NCI-H1105 (cell line): ENCODE measurements at regions not wholly inside any gene's neighbourhood (a gene's known extent, or its start where the extent isn't known, plus 50 kb on each side); places are given as distances from the start of the nearest gene placed in this dataset.

ENCODE experiments used
- DNase-seq: peaks from one replicate; lab custom pipeline; 2025; lab: John Stamatoyannopoulos, UW

DNA sequence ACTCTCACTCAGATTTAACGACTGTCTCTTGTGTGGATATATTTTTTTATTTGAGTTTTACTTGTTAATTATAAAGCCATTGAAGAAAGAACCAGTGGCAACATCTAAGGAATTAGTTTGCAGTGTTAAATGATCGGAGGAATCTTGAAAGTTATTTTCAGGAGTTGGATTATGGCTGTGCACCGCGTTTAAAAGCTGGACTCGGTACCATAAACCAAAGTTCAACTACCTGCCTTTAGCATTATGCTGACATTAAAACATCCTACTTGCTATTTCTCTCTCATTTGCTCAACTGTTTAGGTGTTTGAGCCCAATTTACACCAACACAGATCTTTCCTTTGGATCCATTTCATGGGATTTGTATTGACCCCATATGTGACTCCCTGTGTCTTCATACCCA lies 289.4 kb upstream of the SASH1 start:
- no peak for DNase-seq

- no peak for DNase-seq
Observed at GRCh38 chr6:148053796-148054195, 288.8 kb upstream of the SASH1 start.

DNA sequence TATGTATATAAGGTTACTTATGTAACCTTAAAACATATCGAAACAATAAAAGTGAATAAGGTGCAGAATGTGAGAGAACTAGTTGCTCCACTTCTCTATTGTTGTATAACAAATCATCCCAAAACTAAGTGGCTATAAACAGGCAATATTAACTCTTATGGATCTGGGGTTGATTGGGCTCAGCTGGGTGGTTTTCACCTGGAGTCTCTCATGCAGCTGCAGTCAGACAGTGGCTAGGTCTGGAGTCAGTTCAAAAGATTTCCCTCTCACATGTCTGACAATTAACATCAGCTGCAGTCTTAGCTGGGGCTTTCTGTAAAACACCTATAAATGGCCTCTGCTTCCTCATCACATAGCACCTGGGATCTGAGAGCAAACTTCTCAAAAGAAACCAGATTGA lies 288.4 kb upstream of the SASH1 start:
- no peak for DNase-seq

GRCh38 chr6:148055419-148055818 lies 287.2 kb upstream of the SASH1 start:
- no peak for DNase-seq

- DNase-seq = no peak
Observed at GRCh38 chr6:148059869-148060268, 282.8 kb upstream of the SASH1 start.

GRCh38 chr6:148064406-148065134 lies 278.1 kb upstream of the SASH1 start:
- no peak for DNase-seq

- no peak for DNase-seq
Observed at GRCh38 chr6:148068437-148069061, 274.1 kb upstream of the SASH1 start.

GRCh38 chr6:148069256-148069655 lies 273.4 kb upstream of the SASH1 start:
- DNase-seq = no peak

- no peak for DNase-seq
Observed at GRCh38 chr6:148074291-148074690, 268.3 kb upstream of the SASH1 start.

DNA sequence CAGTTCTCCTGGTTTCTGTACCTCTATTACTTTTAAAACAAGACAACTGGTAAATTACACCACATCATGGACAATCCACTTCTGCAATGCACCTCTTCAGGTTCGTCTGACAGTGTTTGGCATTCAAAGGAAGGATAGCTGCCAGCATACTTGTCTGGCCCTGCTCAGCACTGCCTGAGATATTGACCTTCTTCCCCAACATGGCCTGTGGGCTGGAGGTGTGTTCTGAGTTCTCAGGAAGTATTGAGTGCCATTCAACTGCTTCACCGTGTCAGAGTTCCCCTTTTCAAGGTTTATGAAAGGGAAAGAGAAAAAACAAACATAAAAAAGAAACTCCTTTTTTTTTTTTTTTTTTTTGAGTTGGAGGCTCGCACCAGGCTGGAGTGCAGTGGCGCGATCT lies 267.9 kb upstream of the SASH1 start:
- no peak for DNase-seq

GRCh38 chr6:148075352-148075751 lies 267.3 kb upstream of the SASH1 start:
- no peak for DNase-seq

GRCh38 chr6:148076051-148076450 lies 266.6 kb upstream of the SASH1 start:
- no peak for DNase-seq

DNA sequence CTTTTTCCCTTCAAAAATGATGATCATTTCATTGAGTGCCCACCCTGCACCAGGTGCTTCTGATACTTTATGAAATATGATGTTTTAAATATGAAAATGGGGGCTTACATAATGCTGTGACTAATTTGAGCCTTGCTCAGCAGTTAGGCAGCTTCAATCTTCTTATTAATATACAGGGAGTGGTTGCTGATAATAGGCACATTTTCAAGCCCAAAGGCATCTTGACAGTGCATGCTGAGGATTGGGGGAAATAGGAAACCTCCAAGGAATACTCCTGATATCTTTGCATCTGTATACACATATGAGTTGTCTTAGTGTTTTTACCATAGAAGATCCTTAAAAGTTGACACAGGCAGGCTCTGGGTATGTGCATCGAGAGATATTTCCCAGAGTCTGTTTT lies 262.3 kb upstream of the SASH1 start:
- no peak for DNase-seq

GRCh38 chr6:148081076-148081475 lies 261.6 kb upstream of the SASH1 start:
- no peak for DNase-seq

GRCh38 chr6:148082044-148082443 lies 260.6 kb upstream of the SASH1 start:
- DNase-seq = no peak

DNA sequence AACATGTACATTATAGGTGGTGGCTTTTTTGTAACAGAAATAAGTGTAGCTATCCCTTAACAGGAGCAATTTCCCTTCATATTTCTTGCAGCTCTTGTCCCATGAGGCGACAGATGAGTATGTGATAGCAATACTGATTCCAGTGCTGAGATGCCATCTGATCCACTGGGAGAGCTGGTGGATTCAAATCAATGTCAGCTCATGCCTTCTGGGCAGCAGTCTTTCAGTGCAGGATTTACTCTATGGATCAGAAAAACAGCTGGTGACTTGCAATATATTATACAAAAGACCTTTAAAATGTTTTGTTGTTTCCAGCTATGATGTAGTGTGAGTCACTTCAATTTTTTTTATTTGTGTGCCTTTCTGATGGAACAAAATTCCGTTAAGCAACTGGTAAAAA lies 259.9 kb upstream of the SASH1 start:
- no peak for DNase-seq

DNA sequence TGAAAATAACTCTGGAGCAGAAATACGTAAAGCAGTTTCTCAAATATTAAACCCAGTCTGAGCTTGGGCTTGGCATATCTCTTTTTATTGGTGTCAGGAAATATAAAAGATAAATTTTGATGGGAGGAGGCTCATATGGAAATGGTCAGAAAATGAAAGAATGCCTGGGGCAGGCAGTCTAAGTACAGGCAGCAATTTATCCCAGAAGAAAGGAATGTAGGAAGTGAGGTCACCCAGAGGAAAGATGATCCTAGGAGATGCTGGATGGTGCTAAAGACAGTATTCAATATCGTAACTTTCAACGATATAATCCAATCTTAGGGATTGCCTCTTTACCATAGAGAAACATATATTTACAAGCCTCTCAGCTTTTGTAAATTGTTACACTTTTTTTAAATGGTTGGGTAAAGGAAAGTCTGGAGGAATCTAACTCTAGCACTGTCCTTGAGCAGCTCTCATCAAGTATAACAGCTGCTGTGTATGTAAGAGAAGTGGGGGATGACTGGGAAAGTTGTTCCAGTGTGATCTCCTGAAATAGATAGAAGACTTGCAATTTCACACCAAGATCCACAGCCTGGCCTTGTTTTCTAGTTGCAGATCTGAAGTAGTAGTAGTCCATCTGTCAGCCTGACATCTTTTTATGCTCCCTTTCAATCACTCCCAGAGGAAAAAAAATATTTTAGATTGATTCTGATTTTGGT lies 256.9 kb upstream of the SASH1 start:
- DNase-seq = no peak

GRCh38 chr6:148086386-148086785 lies 256.3 kb upstream of the SASH1 start:
- DNase-seq = no peak

DNA sequence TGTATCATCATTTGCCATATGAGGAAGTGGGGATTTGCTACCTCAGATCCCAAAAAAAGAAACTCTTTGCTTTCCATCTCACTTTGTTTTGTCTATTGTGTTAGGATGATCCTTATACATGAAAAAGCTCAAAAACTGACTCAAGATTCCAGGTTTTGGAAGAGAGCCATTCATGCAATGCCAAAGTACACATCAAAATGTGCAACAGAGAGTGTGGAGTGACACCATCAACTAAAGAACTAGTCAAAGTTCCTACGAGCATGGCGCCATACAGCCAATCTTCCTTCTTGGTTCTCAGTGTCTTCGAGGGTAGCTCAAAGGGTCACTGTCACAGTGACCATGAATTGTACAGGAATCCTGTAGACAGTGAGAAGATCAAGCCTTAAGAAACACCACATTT lies 255.8 kb upstream of the SASH1 start:
- DNase-seq = no peak

DNA sequence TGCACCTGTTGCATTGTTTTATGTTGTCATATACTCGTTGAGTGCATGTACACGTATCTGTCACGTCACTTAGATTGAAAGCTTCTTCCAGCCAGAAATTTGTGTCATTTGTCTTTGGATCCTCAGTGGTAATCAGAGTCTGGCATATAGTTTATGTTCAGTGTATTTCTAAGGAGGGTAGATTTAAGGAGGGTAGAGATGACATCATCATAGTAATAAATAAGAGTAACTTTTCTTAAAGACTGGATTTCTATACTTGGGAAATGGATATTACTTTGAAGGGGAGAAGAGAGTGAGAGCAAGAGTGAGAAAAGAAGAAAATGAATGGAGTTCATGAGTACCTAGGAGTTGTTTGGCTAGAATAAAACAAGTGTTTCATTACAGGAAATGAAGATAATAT lies 255.0 kb upstream of the SASH1 start:
- no peak for DNase-seq

DNA sequence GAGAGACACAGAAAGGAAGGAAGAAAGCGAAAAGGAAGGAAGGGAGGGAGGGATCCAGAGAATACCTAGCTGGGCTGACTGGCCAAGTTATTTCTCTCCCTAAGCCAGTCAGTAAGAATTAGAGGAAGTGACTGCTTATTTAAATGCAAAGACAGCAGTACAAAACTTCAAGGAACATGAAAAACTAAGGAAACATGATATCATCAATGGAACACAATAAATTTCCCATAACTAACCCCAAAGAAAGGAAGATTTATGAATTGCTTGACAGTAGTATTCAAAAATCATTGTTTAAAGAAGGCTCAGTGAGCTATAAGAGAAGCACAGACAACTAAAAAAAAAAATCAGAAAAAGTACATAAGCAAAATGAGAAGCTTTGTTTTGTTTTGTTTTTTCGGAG lies 252.3 kb upstream of the SASH1 start:
- no peak for DNase-seq

- DNase-seq = no peak
Observed at GRCh38 chr6:148091394-148091793, 251.2 kb upstream of the SASH1 start.

- no peak for DNase-seq
Observed at GRCh38 chr6:148103436-148103835, 239.2 kb upstream of the SASH1 start.
